ENCODE measurements at regions not wholly inside any gene's neighbourhood (a gene's known extent, or its start where the extent isn't known, plus 50 kb on each side); places are given as distances from the start of the nearest gene placed in this dataset.

DNA sequence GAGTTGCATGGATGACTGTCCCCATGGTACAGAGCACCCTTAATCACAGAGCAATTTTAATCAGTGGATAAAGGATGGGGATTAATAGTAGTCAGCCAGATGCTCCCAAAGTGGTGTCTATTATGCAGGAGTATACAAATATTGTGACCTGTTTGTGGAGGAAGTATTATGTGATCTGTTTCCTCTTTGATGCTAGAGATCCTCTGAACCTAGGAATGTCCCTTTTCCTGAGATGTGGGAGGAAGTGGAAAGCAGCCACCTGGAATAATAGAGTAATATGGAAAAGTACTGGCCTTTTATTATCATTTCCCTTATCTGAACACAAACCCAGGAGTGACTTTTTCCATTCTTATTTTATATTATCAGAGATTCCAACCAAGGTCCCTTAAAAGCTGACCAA lies 94.2 kb upstream of the EFEMP1 start:
- TF ChIP-seq POLR2AphosphoS5 (IDR thresholded peaks at IDR 0.05) = no peak
- no peak for TF ChIP-seq EP300 (IDR thresholded peaks at IDR 0.05)
- TF ChIP-seq POLR2A (IDR thresholded peaks at IDR 0.05) = no peak
- TF ChIP-seq, protein P1, sequence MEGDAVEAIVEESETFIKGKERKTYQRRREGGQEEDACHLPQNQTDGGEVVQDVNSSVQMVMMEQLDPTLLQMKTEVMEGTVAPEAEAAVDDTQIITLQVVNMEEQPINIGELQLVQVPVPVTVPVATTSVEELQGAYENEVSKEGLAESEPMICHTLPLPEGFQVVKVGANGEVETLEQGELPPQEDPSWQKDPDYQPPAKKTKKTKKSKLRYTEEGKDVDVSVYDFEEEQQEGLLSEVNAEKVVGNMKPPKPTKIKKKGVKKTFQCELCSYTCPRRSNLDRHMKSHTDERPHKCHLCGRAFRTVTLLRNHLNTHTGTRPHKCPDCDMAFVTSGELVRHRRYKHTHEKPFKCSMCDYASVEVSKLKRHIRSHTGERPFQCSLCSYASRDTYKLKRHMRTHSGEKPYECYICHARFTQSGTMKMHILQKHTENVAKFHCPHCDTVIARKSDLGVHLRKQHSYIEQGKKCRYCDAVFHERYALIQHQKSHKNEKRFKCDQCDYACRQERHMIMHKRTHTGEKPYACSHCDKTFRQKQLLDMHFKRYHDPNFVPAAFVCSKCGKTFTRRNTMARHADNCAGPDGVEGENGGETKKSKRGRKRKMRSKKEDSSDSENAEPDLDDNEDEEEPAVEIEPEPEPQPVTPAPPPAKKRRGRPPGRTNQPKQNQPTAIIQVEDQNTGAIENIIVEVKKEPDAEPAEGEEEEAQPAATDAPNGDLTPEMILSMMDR (IDR thresholded peaks at IDR 0.05) = no peak
- ATAC-seq (ENCODE audit: low FRiP score in 2 of 2) (no peak), DNase-seq (no peak)
- Histone ChIP-seq H3K36me3 (no peaks in the 10 kb centered on the region), H3K27ac (no peak overlapping the region), H3K9me3 (no peaks in the 10 kb centered on the region), H3K27me3 (no peaks in the 10 kb centered on the region), H3K4me1 (no peaks in the 10 kb centered on the region), H3K4me3 (no peak overlapping the region)

DNA sequence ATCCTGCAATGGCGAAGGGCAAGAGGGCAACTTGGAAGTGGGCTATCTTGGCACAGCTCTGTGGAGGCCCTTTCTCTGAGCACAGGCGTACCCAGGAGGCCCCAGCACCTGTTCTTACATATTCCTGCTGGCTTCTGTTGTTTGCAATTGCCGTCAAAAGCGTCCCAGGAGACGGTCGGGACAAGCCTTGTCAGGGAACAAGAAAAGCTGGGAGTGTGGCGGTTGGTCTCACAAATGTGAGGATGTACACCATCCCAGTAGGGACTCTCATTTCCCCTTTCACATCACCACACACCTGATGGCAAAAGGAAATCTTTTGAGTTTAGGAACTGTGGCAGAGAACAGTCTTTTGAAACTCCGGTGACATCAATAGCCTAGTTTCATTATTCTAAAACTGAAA lies 94.7 kb upstream of the EFEMP1 start:
- no peaks in the 10 kb centered on the region for H3K27me3 ChIP-seq
- H3K4me1 ChIP-seq = no peaks in the 10 kb centered on the region
- 80 to 84% methylated on average over 7 to 8 of the region's 8 CpGs for WGBS, 2 donors
- TF ChIP-seq POLR2A (IDR thresholded peaks at IDR 0.05) (no peak), POLR2AphosphoS5 (IDR thresholded peaks at IDR 0.05) (no peak), EP300 (IDR thresholded peaks at IDR 0.05) (no peak)
- TF ChIP-seq, protein P1 (IDR thresholded peaks at IDR 0.05) = no peak
- no peak overlapping the region for H3K4me3 ChIP-seq
- no peak for ATAC-seq (ENCODE audit: low FRiP score in 2 of 2)
- no peaks in the 10 kb centered on the region for H3K36me3 ChIP-seq
- DNase-seq = no peak
- H3K27ac ChIP-seq = no peak overlapping the region
- no peaks in the 10 kb centered on the region for H3K9me3 ChIP-seq

DNA sequence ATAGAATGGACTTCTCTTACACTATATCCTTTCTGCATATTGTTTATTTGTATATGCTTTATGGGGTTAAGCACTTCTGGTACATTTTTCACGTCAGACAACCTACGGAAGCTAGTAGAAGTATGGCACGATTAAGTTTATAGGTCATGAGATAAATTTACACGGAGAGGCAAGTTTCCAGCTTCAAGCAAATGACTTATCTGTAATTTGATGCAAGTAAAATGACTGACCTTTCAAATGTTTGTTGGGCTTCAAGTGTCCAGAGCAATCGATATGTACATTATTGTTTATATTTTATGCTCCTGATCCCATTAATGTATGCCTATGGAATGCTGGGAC lies 97.5 kb upstream of the EFEMP1 start:
- Histone ChIP-seq H3K9me3 (no peaks in the 10 kb centered on the region), H3K27ac (no peak overlapping the region), H3K4me1 (no peaks in the 10 kb centered on the region), H3K4me3 (no peak overlapping the region), H3K27me3 (no peaks in the 10 kb centered on the region), H3K36me3 (no peaks in the 10 kb centered on the region)
- WGBS, 2 donors = 60 to 72% methylated on average over 5 of the region's 5 CpGs
- DNase-seq = no peak
- no peak for TF ChIP-seq EP300 (IDR thresholded peaks at IDR 0.05)
- no peak for TF ChIP-seq POLR2AphosphoS5 (IDR thresholded peaks at IDR 0.05)
- TF ChIP-seq, protein P1 (IDR thresholded peaks at IDR 0.05) = no peak
- no peak for TF ChIP-seq POLR2A (IDR thresholded peaks at IDR 0.05)
- ATAC-seq (ENCODE audit: low FRiP score in 2 of 2) = no peak

DNA sequence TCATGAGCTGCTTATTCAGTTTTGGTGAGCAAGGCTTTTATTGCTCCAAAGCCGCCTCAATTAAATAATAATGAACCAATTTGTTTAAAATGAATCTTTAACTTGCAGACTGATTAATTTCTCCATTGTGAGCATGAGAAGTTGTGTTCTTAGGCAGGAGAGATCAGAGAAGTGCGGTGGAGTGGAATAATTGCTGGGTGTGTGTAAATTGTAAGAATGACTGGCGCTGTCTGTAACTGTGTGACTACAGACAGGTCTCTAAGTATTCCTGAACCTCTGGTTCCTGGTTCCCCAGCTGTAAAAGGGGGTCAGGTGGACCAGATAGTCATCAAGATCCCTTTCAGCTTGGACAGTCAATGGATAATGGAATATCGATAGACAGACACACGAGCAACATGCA lies 98.0 kb upstream of the EFEMP1 start:
- H3K4me3 ChIP-seq = no peak overlapping the region
- H3K9me3 ChIP-seq = no peaks in the 10 kb centered on the region
- H3K4me1 ChIP-seq = no peaks in the 10 kb centered on the region
- WGBS, 2 donors = 84 to 87% methylated on average over 5 of the region's 5 CpGs
- DNase-seq = no peak
- no peaks in the 10 kb centered on the region for H3K27me3 ChIP-seq
- TF ChIP-seq, protein P1 (IDR thresholded peaks at IDR 0.05) = no peak
- no peak for TF ChIP-seq POLR2A (IDR thresholded peaks at IDR 0.05)
- TF ChIP-seq POLR2AphosphoS5 (IDR thresholded peaks at IDR 0.05) = no peak
- no peak for TF ChIP-seq EP300 (IDR thresholded peaks at IDR 0.05)
- no peak overlapping the region for H3K27ac ChIP-seq
- ATAC-seq (ENCODE audit: low FRiP score in 2 of 2) = no peak
- H3K36me3 ChIP-seq = no peaks in the 10 kb centered on the region

DNA sequence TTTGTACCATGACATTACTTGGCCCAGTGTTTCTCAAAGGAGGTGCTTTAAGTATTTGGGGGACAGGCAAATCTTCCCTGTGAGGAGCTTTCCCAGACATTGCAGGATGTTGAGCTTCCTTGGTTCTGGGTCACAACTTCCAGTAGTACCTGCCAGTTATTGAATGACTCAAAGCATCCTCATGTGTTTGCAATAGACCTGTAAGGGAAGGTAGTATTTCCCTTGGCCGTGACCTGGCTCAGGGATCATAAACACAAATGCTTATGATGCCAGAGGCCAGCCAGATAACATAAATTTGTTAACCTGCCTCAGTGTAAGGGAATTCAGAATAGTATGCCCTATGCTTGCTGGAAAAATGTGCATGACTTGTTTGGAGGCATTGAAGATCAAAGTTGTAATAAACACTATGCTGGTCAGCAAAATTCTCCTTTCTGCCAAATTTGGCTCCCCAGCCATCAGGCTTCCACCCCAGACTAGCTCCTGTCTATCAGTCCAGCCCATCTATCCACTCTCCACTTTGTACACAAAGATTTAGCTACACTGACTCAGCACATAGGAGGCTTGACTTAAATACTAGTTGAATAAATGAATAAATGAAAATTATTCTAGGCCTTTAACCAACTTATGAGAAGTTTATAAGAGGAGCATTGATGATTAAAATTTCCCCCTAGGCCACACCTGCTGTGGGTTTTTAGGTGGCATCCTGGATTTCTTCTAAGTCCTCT lies 102.0 kb upstream of the EFEMP1 start:
- Histone ChIP-seq H3K27me3 (no peaks in the 10 kb centered on the region), H3K9me3 (no peaks in the 10 kb centered on the region), H3K4me3 (no peak overlapping the region), H3K36me3 (no peaks in the 10 kb centered on the region), H3K4me1 (no peaks in the 10 kb centered on the region), H3K27ac (no peak overlapping the region)
- no peak for DNase-seq
- WGBS, 2 donors = 83 to 95% methylated on average over 1 of the region's 1 CpG
- ATAC-seq (ENCODE audit: low FRiP score in 2 of 2) = no peak
- no peak for TF ChIP-seq POLR2AphosphoS5 (IDR thresholded peaks at IDR 0.05)
- TF ChIP-seq, protein P1 (IDR thresholded peaks at IDR 0.05) = no peak
- TF ChIP-seq EP300 (IDR thresholded peaks at IDR 0.05) = no peak
- TF ChIP-seq POLR2A (IDR thresholded peaks at IDR 0.05) = no peak

All from upper lobe of left lung (tissue), 6 donors.